ENCODE measurements at regions not wholly inside any gene's neighbourhood (a gene's known extent, or its start where the extent isn't known, plus 50 kb on each side); places are given as distances from the start of the nearest gene placed in this dataset.

DNA sequence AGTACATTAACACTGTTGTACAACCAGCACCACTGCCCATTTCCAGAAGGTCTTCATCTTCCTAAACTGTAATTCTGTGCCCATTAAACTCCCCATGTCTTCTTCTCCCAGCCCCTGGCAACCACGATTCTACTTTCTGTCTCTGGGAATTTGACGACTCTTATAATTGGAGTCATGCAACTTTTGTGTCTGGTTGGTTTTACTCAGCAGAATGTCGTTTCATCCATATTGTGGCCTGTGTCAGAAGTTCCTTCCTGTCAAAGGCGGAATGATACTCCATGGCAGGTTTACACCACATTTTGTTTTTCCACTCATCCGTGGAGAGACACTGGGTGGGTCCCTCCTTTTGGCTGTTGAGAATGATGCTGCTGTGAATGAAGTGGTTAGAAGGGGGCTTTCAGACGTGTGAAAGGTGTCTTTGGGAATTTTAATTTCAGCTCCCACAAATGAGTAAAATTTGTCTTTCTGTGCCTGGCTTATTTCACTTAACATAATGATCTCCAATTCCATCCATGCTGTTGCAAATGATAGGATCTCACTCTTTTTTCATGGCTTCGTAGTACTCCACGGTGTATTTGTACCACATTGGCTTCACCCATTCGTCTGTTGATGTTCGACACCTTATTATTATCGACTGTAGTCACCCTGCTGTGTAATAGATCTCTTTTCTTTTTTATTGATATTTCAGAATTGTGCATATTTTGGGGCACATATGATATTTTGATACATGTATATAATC lies 86.1 kb upstream of the SEPTIN5 start:
- intact Hi-C loops (cut with DNase I; ENCODE audit: low total_unique reads) = no loop called here
- DNase-seq = no peak
- in situ Hi-C loops (cut with MboI; ENCODE audit: low sequenced_read_pairs in 4 of 4) = loop anchor here (5.0 to 25.0 kb wide), 7 partner anchors 133 to 666 kb away; partner anchors contain the start of genes ESS2 (in 1 of the 4) and TSSK2 (in 1 of the 4)
- Histone ChIP-seq H3K4me1 (no peaks in the 10 kb centered on the region), H3K4me3 (no peak overlapping the region), H3K27me3 (peaks cover 0 to 2% (median 0%) of the 10 kb centered on the region in 3 donors), H3K27ac (no peak overlapping the region), H3K9me3 (no peaks in the 10 kb centered on the region), H3K36me3 (no peaks in the 10 kb centered on the region)
- no peak for ATAC-seq
- no peak for TF ChIP-seq POLR2A (IDR thresholded peaks at IDR 0.05)
- TF ChIP-seq, protein P1, sequence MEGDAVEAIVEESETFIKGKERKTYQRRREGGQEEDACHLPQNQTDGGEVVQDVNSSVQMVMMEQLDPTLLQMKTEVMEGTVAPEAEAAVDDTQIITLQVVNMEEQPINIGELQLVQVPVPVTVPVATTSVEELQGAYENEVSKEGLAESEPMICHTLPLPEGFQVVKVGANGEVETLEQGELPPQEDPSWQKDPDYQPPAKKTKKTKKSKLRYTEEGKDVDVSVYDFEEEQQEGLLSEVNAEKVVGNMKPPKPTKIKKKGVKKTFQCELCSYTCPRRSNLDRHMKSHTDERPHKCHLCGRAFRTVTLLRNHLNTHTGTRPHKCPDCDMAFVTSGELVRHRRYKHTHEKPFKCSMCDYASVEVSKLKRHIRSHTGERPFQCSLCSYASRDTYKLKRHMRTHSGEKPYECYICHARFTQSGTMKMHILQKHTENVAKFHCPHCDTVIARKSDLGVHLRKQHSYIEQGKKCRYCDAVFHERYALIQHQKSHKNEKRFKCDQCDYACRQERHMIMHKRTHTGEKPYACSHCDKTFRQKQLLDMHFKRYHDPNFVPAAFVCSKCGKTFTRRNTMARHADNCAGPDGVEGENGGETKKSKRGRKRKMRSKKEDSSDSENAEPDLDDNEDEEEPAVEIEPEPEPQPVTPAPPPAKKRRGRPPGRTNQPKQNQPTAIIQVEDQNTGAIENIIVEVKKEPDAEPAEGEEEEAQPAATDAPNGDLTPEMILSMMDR (IDR thresholded peaks at IDR 0.05 in 4 of 5, conservative IDR thresholded peaks at IDR 0.05 in 1 of 5) = no peak

DNA sequence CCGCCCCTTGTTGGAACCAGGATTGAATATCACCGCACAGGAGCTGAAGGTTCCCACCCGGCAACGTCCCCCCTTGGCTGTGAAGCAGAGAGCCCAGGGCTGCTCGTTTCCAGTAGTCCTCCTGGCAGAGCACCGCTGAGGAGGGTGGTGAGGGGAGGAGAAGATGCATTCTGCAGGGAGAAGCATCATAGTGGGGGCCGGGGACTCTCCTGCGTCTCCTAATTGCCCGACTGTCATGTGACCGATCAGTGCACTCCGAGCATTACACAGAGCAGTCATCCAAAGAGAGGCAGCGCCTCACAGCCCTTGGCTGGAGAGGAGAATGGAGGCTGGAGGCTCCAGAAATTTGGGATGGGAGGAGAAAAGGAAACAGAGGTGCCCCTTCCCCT lies 85.0 kb upstream of the SEPTIN5 start:
- in situ Hi-C loops (cut with MboI; ENCODE audit: low sequenced_read_pairs in 4 of 4) = loop anchor here (5.0 to 25.0 kb wide), 7 partner anchors 135 to 667 kb away; partner anchors contain the start of genes ESS2 (in 1 of the 4) and TSSK2 (in 1 of the 4)

DNA sequence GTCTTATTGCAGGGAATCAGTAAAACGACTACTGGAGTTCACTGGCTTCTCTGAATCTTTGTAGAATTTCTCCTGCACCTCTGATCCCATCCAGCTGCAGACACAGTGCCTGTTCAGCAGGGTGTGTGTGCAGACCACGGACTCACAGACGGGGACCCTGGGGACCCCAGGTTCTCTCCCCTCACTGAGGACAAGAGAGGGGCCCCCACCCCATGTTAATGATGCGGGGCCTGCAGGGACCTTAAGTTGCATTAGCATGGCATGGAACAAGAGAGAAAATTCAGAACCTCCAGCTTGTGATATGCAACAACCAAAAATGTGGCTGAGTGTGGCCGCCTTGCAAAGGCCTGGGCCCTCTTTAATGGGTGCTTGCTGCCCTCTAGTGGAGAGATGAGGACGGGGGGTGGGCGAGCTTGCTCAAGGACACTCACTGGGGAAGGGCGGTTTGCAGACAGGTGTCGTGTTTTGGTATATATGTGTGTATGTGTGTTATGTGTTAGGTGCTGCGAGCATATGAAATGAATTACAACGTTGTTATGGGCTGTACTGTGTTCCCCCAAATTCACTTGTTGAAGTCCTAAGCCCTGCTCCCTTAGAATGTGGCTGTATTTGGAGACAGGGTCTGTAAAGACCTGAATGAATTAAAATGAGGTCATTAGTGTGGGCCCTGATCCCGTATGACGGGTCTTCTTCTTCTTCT lies 84.4 kb upstream of the SEPTIN5 start:
- H3K9me3 ChIP-seq = no peaks in the 10 kb centered on the region
- in situ Hi-C loops (cut with MboI; ENCODE audit: low sequenced_read_pairs in 4 of 4) (loop anchor here (5.0 to 25.0 kb wide), 7 partner anchors 135 to 668 kb away; partner anchors contain the start of genes ESS2 (in 1 of the 4) and TSSK2 (in 1 of the 4)), intact Hi-C loops (cut with DNase I; ENCODE audit: low total_unique reads) (loop anchor here (1.0 to 10.0 kb wide), 5 partner anchors 133 to 676 kb away; partner anchors contain the start of gene ESS2)
- no peaks in the 10 kb centered on the region for H3K36me3 ChIP-seq
- H3K4me1 ChIP-seq = no peaks in the 10 kb centered on the region
- no peak for TF ChIP-seq POLR2A (IDR thresholded peaks at IDR 0.05)
- TF ChIP-seq, protein P1 (IDR thresholded peaks at IDR 0.05 in 4 of 5, conservative IDR thresholded peaks at IDR 0.05 in 1 of 5) = peak; percentile 85 to 94 (median 92)
- H3K27ac ChIP-seq = no peak overlapping the region
- H3K4me3 ChIP-seq = no peak overlapping the region
- peaks cover 0 to 2% (median 0%) of the 10 kb centered on the region in 3 donors for H3K27me3 ChIP-seq
- peak; percentile 38 to 54 for DNase-seq
- ATAC-seq = peak; percentile 88 to 91

More for the DNA sequence above, 85.0 kb upstream of the SEPTIN5 start:
- no peak overlapping the region for H3K27ac ChIP-seq
- H3K36me3 ChIP-seq = no peaks in the 10 kb centered on the region
- ATAC-seq (no peak), DNase-seq (no peak)
- no peaks in the 10 kb centered on the region for H3K9me3 ChIP-seq
- TF ChIP-seq POLR2A (IDR thresholded peaks at IDR 0.05) = no peak
- TF ChIP-seq, protein P1 (IDR thresholded peaks at IDR 0.05 in 4 of 5, conservative IDR thresholded peaks at IDR 0.05 in 1 of 5) = no peak
- H3K27me3 ChIP-seq = peaks cover 0 to 2% (median 0%) of the 10 kb centered on the region in 3 donors
- no peak overlapping the region for H3K4me3 ChIP-seq
- no peaks in the 10 kb centered on the region for H3K4me1 ChIP-seq
- intact Hi-C loops (cut with DNase I; ENCODE audit: low total_unique reads) = no loop called here

DNA sequence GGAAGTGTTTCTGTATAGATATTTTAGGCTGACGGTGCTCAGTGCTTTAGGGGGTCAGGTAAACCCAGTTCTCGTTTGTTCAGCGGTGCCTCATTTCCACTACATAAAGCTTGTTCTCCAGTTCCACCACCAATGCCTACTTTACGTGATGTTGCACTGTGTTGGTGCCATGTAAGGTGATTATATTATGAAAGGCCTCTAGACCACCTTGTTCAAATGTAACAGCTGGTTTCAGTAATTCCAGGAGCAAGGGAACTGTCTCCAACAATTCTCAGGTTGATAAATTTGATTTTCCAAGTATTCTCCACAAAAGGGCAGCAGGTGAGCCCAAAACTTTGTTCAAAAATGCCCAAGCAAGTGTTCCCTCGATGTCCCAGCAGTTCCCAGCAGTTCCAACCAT lies 83.7 kb upstream of the SEPTIN5 start:
- DNase-seq (no peak), ATAC-seq (no peak)
- Histone ChIP-seq H3K4me3 (no peak overlapping the region), H3K36me3 (no peaks in the 10 kb centered on the region), H3K4me1 (no peaks in the 10 kb centered on the region), H3K9me3 (no peaks in the 10 kb centered on the region), H3K27ac (no peak overlapping the region), H3K27me3 (no peaks in the 10 kb centered on the region)
- TF ChIP-seq, protein P1 (IDR thresholded peaks at IDR 0.05 in 4 of 5, conservative IDR thresholded peaks at IDR 0.05 in 1 of 5) = no peak
- no peak for TF ChIP-seq POLR2A (IDR thresholded peaks at IDR 0.05)
- in situ Hi-C loops (cut with MboI; ENCODE audit: low sequenced_read_pairs in 4 of 4) = loop anchor here in 3 of 4 donors (25.0 kb wide), 4 partner anchors 243 to 668 kb away; partner anchors contain the start of genes ESS2 (in 1 of the 3) and TSSK2 (in 1 of the 3)
- intact Hi-C loops (cut with DNase I; ENCODE audit: low total_unique reads) = loop anchor here (1.0 to 10.0 kb wide), 5 partner anchors 133 to 676 kb away; partner anchors contain the start of gene ESS2

All from gastrocnemius medialis (tissue), 4 donors.